ENCODE measurements at regions not wholly inside any gene's neighbourhood (a gene's known extent, or its start where the extent isn't known, plus 50 kb on each side); places are given as distances from the start of the nearest gene placed in this dataset.

DNA sequence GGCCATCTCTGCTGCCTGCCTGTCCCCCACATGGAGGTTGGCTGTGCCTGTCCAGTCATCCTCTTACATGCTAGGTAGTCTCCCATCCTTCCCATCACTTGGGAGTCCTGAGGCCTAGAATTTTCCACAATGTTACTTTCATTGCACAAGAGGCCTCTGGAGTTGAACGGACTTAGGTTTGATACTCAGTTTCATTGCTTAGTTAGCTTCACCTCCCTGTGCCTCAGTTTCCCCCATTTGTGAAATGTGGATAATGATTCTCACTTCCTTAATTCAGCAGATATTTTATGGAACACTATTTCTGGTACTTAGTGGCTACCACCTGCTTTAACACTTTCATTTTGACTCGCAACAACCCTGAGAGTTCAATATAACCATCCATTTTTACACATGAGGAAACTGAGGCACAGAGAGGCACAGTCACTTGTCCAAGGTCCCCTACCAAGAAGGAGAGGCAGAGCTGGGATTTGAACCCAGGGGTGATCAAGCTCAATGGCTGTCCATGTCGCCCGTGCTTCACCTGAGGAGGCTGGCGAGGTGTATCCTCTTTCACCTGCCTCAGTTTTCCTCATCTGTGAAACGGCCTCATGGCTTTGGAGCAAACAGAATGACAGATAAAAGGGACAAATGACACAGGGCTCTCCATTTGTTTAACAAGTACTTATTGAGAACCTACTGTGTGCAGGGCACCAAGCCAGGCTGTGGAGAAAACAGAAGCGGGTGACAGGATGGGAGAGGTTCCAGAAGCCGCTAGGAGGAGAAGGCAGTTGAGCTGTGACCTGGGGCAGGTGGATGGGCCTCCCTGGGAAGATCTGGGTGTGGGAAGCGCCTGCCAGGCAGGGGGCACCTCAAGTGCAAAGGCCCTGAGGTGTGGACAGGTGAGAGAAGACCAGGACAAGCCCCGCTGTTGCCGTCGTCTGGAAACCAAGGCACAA is 154.3 kb upstream of the PTPN1 start:
- Histone ChIP-seq H3K4me1 (peaks cover 13 to 20% (median 20%) of the 10 kb centered on the region in 3 donors), H3K9me3 (no peaks in the 10 kb centered on the region), H3K36me3 (no peaks in the 10 kb centered on the region), H3K4me3 (no peak overlapping the region), H3K27ac (no peak overlapping the region), H3K27me3 (no peaks in the 10 kb centered on the region)
- no peak for TF ChIP-seq POLR2A (IDR thresholded peaks at IDR 0.05)
- TF ChIP-seq, protein P1, sequence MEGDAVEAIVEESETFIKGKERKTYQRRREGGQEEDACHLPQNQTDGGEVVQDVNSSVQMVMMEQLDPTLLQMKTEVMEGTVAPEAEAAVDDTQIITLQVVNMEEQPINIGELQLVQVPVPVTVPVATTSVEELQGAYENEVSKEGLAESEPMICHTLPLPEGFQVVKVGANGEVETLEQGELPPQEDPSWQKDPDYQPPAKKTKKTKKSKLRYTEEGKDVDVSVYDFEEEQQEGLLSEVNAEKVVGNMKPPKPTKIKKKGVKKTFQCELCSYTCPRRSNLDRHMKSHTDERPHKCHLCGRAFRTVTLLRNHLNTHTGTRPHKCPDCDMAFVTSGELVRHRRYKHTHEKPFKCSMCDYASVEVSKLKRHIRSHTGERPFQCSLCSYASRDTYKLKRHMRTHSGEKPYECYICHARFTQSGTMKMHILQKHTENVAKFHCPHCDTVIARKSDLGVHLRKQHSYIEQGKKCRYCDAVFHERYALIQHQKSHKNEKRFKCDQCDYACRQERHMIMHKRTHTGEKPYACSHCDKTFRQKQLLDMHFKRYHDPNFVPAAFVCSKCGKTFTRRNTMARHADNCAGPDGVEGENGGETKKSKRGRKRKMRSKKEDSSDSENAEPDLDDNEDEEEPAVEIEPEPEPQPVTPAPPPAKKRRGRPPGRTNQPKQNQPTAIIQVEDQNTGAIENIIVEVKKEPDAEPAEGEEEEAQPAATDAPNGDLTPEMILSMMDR (IDR thresholded peaks at IDR 0.05) = no peak
- intact Hi-C loops (cut with DNase I) = no loop called here
- DNase-seq = no peak
- WGBS, 2 donors = 73 to 77% methylated on average over 10 to 11 of the region's 12 CpGs

DNA sequence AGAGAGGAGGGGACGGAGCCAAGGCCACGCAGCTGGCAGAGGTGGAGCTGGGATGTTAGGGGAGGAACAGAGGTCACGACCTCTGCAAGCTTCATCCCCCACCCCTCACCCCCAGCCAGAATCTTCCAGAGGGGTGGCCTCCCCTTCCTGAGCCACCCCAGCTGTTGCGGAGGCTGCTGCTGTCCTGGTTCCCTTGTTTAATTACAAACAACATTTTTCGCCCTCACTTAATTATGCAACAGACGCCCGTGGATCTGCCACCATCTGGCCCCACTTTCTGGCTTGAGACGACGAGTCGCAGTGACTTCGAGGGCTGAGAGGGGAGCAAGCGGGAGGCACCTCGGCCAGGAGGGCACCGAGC is 153.7 kb upstream of the PTPN1 start:
- Histone ChIP-seq H3K27me3 (no peaks in the 10 kb centered on the region), H3K36me3 (no peaks in the 10 kb centered on the region), H3K9me3 (no peaks in the 10 kb centered on the region), H3K4me1 (peaks cover 18 to 26% (median 24%) of the 10 kb centered on the region in 3 donors), H3K27ac (no peak overlapping the region), H3K4me3 (no peak overlapping the region)
- no peak for DNase-seq
- TF ChIP-seq, protein P1 (IDR thresholded peaks at IDR 0.05) = no peak
- no peak for TF ChIP-seq POLR2A (IDR thresholded peaks at IDR 0.05)
- intact Hi-C loops (cut with DNase I) = no loop called here
- 56 to 61% methylated on average over 6 to 9 of the region's 14 CpGs for WGBS, 2 donors

DNA sequence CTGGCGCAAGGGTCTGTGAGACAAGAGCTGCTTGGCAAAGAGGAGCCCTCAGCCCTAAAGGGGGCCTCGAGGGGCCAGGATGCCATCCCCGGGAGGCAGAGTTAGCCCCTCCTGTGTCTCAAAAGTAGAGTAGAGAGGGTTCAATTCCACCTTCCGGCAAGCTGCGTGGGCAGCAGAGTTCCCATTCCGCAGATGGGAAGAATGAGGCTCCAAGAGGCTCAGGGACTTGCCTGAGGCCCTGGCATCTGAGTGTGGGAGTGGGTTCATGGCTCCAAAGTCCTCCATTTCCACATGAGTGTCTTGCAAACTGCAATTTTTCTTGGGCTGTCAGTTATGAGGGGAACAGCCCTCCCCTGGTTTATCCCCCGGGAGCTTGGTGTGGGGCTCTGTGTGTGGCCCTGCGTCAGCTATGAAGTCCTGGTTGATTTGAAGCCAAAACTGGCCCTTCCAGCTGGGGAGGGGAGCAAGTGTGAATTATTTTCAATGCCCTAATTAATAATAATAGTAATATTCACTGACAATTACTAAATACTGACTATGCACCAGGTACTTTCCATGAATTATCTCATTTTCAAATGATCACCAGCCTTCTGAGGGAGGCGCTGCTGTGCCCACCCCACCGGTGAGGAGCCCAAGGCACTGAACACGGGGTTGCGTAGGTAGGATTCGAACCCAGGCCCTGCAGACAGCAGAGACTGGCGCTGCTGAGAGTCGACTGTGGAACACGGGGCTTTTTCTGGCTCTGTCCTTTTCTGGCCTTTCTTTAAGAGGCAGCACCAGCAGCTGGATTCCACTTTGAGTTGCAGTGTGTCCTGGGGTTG is 153.0 kb upstream of the PTPN1 start:
- intact Hi-C loops (cut with DNase I) = no loop called here
- no peak for DNase-seq
- TF ChIP-seq, protein P1 (IDR thresholded peaks at IDR 0.05) = no peak
- TF ChIP-seq POLR2A (IDR thresholded peaks at IDR 0.05) = no peak
- Histone ChIP-seq H3K36me3 (no peaks in the 10 kb centered on the region), H3K4me1 (peaks cover 18 to 26% (median 24%) of the 10 kb centered on the region in 3 donors), H3K27me3 (no peaks in the 10 kb centered on the region), H3K4me3 (no peak overlapping the region), H3K9me3 (no peaks in the 10 kb centered on the region), H3K27ac (no peak overlapping the region)
- WGBS, 2 donors = 83 to 87% methylated on average over 9 to 16 of the region's 16 CpGs

DNA sequence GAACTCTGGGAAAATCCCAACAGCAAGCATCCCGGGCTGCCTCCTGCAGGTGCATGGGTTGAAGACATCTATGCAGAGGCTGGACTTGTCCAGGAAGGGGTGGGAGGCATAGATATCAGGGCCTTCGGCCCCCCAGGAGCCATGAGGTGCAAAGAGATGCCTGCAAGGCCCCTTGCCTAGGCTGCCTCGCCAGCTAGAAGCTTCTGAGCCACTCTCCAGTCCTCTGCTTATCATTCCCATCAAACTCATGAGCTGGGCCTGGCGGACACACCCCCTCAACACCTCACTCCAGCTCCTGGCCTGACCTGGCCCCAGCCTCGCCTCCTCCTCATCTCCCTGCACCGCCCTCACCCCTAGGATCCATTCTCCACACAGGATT is 152.4 kb upstream of the PTPN1 start:
- no peak overlapping the region for H3K27ac ChIP-seq
- H3K27me3 ChIP-seq = no peaks in the 10 kb centered on the region
- peaks cover 18 to 26% (median 24%) of the 10 kb centered on the region in 3 donors for H3K4me1 ChIP-seq
- no peaks in the 10 kb centered on the region for H3K9me3 ChIP-seq
- 86 to 96% methylated on average over 3 to 6 of the region's 6 CpGs for WGBS, 2 donors
- no peak overlapping the region for H3K4me3 ChIP-seq
- no peak for DNase-seq
- intact Hi-C loops (cut with DNase I) = no loop called here
- TF ChIP-seq, protein P1 (IDR thresholded peaks at IDR 0.05) = no peak
- TF ChIP-seq POLR2A (IDR thresholded peaks at IDR 0.05) = no peak
- H3K36me3 ChIP-seq = no peaks in the 10 kb centered on the region

DNA sequence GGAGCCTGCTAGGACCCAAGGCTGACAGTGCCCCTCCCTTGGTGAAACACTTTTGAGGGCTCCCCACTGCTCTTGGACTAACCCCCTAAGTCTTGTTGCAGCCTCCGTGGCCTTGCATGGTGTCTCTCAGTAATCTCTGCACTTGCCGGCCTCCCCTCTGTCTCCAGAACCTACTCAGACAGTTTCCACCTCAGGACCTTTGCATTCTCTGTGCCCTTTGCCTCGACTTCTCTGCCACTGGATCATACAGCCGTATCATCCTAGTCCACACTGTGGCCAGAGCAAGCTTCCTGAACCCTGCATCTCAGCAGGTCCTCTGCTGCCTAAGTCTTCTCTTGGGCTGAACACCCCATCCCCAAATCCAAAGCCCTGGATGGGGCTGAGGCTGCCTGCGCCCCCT is 152.0 kb upstream of the PTPN1 start:
- no peak overlapping the region for H3K4me3 ChIP-seq
- no peaks in the 10 kb centered on the region for H3K27me3 ChIP-seq
- no peaks in the 10 kb centered on the region for H3K36me3 ChIP-seq
- no peaks in the 10 kb centered on the region for H3K9me3 ChIP-seq
- intact Hi-C loops (cut with DNase I) = no loop called here
- peaks cover 18 to 26% (median 24%) of the 10 kb centered on the region in 3 donors for H3K4me1 ChIP-seq
- TF ChIP-seq POLR2A (IDR thresholded peaks at IDR 0.05) = no peak
- TF ChIP-seq, protein P1 (IDR thresholded peaks at IDR 0.05) = no peak
- H3K27ac ChIP-seq = no peak overlapping the region
- no peak for DNase-seq
- 81 to 93% methylated on average over 4 to 5 of the region's 5 CpGs for WGBS, 2 donors
